HEK293T (cell line): ENCODE measurements at regions not wholly inside any gene's neighbourhood (a gene's known extent, or its start where the extent isn't known, plus 50 kb on each side); places are given as distances from the start of the nearest gene placed in this dataset.
"Not testable (repeated sequence)": the region's sequence is repeated elsewhere in the genome, so short reads cannot be mapped to it uniquely, and the experiment has no call there.

Source experiments
- BHLHE40 ChIP-seq: fragments of 450-650 bp; IDR thresholded peaks from 2 replicates; pipeline ENCODE4 v1.6.1; 2016; ENCODE audit warnings: mild to moderate bottlenecking, moderate library complexity, borderline replicate concordance
- ELF4 ChIP-seq: fragments of 450-650 bp; IDR thresholded peaks from 2 replicates; pipeline ENCODE4 v1.6.1; 2017; ENCODE audit warnings: antibody characterized with exemption
- FOXM1 ChIP-seq: fragments of 450-650 bp; IDR thresholded peaks from 2 replicates; pipeline ENCODE4 v1.6.1; 2017; ENCODE audit warnings: mild to moderate bottlenecking, borderline replicate concordance
- NFRKB ChIP-seq: fragments of 450-650 bp; IDR thresholded peaks from 2 replicates; pipeline ENCODE4 v1.6.1; 2016; ENCODE audit warnings: mild to moderate bottlenecking, moderate library complexity
- PKNOX1 ChIP-seq: fragments of 450-650 bp; IDR thresholded peaks from 2 replicates; pipeline ENCODE4 v1.6.1; 2016
- SUZ12 ChIP-seq: fragments of 450-650 bp; IDR thresholded peaks from 2 replicates; pipeline ENCODE4 v1.6.1; 2016; ENCODE audit warnings: mild to moderate bottlenecking
- ZNF384 ChIP-seq: fragments of 450-650 bp; IDR thresholded peaks from 2 replicates; pipeline ENCODE4 v1.6.1; 2016

- TF ChIP-seq FOXM1, ELF4, BHLHE40, PKNOX1, NFRKB, ZNF384, SUZ12: not testable (repeated sequence)
Measured at GRCh38 chr7:66476056-66476455, 152.6 kb upstream of the KCTD7 start.
